Activated CD8-positive, alpha-beta memory T cell treated with anti-CD3 and anti-CD28 coated beads for 36 hours (primary cell): ENCODE measurements at regions not wholly inside any gene's neighbourhood (a gene's known extent, or its start where the extent isn't known, plus 50 kb on each side); places are given as distances from the start of the nearest gene placed in this dataset.
"Not testable (repeated sequence)": the region's sequence is repeated elsewhere in the genome, so short reads cannot be mapped to it uniquely, and the experiment has no call there.

Experiments used
- CTCF ChIA-PET: fragments of 350-600 bp; sonication (Branson Sonifier 250); formaldehyde crosslinking; loops from one replicate; lab custom pipeline; 2021; ENCODE audit warnings: antibody characterized with exemption; lab: Charles Lee
- POLR2A ChIA-PET: fragments of 350-600 bp; sonication (Branson Sonifier 250); formaldehyde crosslinking; loops from one replicate; lab custom pipeline; 2021; ENCODE audit warnings: antibody characterized with exemption; lab: Charles Lee

GRCh38 chr15:93333126-93333525 is 244.1 kb upstream of the RGMA start:
- POLR2A ChIA-PET: not testable (repeated sequence)
- CTCF ChIA-PET: interaction anchor here (0.6 kb wide), 1 partner anchor 489 kb away, joined by 5 read pairs; no protein-coding TSS in a partner anchor

GRCh38 chr15:93332168-93332553 is 243.2 kb upstream of the RGMA start:
- CTCF ChIA-PET: no interaction called here
- POLR2A ChIA-PET: no interaction called here

- POLR2A ChIA-PET: no interaction called here
- CTCF ChIA-PET: no interaction called here
These were observed 242.6 kb upstream of the RGMA start for GRCh38 chr15:93331545-93332167.

GRCh38 chr15:93330912-93331544 is 242.0 kb upstream of the RGMA start:
- ChIA-PET POLR2A (no interaction called here), CTCF (no interaction called here)

- POLR2A ChIA-PET: no interaction called here
- CTCF ChIA-PET: no interaction called here
These were observed 238.4 kb upstream of the RGMA start for GRCh38 chr15:93327364-93327763.

- ChIA-PET CTCF (no interaction called here), POLR2A (no interaction called here)
These were observed 235.4 kb upstream of the RGMA start for GRCh38 chr15:93324186-93324975.

GRCh38 chr15:93321881-93322282 is 232.9 kb upstream of the RGMA start:
- POLR2A ChIA-PET: no interaction called here
- CTCF ChIA-PET: interaction anchor here (0.5 kb wide), 1 partner anchor 12 kb away, joined by 3 read pairs; no protein-coding TSS in a partner anchor

- ChIA-PET CTCF (no interaction called here), POLR2A (no interaction called here)
These were observed 230.3 kb upstream of the RGMA start for GRCh38 chr15:93319121-93319814.

- POLR2A ChIA-PET: interaction anchor here (0.6 kb wide), 1 partner anchor 76 kb away, joined by 4 read pairs; no protein-coding TSS in a partner anchor
- CTCF ChIA-PET: interaction anchor here (0.6 kb wide), 1 partner anchor 321 kb away, joined by 4 read pairs; no protein-coding TSS in a partner anchor
These were observed 228.8 kb upstream of the RGMA start for GRCh38 chr15:93317772-93318171.

GRCh38 chr15:93314245-93314644 is 225.2 kb upstream of the RGMA start:
- ChIA-PET CTCF (no interaction called here), POLR2A (no interaction called here)

- ChIA-PET CTCF (no interaction called here), POLR2A (no interaction called here)
These were observed 224.0 kb upstream of the RGMA start for GRCh38 chr15:93312891-93313486.

- CTCF ChIA-PET: no interaction called here
- POLR2A ChIA-PET: no interaction called here
These were observed 222.6 kb upstream of the RGMA start for GRCh38 chr15:93311620-93312019.

- POLR2A ChIA-PET: no interaction called here
- CTCF ChIA-PET: no interaction called here
These were observed 219.1 kb upstream of the RGMA start for GRCh38 chr15:93308026-93308690.

- POLR2A ChIA-PET: no interaction called here
- CTCF ChIA-PET: no interaction called here
These were observed 218.5 kb upstream of the RGMA start for GRCh38 chr15:93307513-93307912.

- CTCF ChIA-PET: no interaction called here
- POLR2A ChIA-PET: no interaction called here
These were observed 216.3 kb upstream of the RGMA start for GRCh38 chr15:93305306-93305705.

- CTCF ChIA-PET: no interaction called here
- POLR2A ChIA-PET: no interaction called here
These were observed 213.2 kb upstream of the RGMA start for GRCh38 chr15:93302080-93302765.

- ChIA-PET CTCF (no interaction called here), POLR2A (no interaction called here)
These were observed 211.8 kb upstream of the RGMA start for GRCh38 chr15:93300796-93301195.

- ChIA-PET CTCF (no interaction called here), POLR2A (no interaction called here)
These were observed 210.7 kb upstream of the RGMA start for GRCh38 chr15:93299675-93300074.

- ChIA-PET POLR2A (no interaction called here), CTCF (no interaction called here)
These were observed 209.9 kb upstream of the RGMA start for GRCh38 chr15:93298901-93299300.
